Fibroblast of skin of left biceps (primary cell): ENCODE measurements at regions not wholly inside any gene's neighbourhood (a gene's known extent, or its start where the extent isn't known, plus 50 kb on each side); places are given as distances from the start of the nearest gene placed in this dataset.
"Not testable (repeated sequence)": the region's sequence is repeated elsewhere in the genome, so short reads cannot be mapped to it uniquely, and the experiment has no call there.

ENCODE experiments used
- DNase-seq, 2 experiments: peaks; one replicate each; pipeline ENCODE4 v3.0.0-alpha.2; 2013; ENCODE audit warnings: low read depth in 2 of 2

DNA sequence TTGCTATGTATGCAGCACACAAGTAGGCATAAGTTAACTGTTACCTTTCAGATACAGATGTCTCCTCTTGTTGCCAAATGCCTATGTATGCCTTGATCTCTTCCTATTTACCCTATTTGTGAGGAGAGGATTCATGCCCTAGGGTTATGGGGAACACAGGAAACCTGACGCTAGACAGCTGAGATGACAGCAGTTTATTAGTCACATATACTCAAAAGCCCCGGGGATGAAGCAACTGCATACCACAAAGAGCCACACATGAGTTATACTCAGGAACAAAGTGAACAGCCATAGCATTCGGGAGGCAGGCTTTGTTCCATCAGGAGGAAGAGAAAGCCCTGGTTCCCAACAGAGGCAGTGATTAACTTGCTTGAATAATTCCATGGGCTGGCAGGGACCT is 1011.7 kb upstream of the PCDH7 start:
- DNase-seq = no peak

GRCh38 chr4:29710519-29710918 is 1009.6 kb upstream of the PCDH7 start:
- DNase-seq = no peak

GRCh38 chr4:29711226-29711625 is 1008.9 kb upstream of the PCDH7 start:
- DNase-seq = peak in 1 of 2 experiments; percentile 9

DNA sequence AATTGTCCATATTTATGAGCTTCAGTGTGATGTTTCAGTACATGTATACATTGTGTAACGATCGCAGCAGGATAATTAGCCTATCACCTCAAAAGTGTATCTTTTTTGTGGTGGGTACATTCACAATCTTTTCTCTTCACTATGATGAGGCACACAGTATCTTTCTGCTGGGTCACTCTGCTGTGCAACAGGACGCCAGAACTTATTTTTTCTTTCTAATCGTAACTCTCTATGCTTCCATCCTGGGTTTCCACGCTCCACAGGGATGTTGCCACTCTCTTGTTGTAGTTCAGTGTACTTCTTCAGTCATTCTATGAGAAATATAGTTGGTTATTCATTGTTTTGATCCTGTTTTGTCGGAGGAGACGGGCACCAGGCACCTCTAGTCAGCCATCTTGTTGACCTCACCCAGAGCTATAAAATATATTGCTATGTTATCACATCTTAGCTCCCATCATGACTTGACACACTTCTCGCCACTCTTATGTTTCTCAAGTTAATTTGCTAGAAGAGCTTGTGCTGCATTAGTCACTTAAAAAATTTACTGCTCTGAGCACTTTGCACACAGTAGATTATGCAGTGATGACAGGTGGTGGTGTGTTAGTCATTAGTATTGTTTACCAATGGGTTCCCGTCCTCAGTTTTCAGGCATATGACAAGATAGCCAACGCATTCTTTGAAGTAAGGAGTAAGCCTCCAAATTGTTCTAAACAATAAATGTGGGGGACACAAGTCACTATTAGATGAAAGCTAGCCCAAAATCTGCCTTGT is 1002.7 kb upstream of the PCDH7 start:
- no peak for DNase-seq

DNA sequence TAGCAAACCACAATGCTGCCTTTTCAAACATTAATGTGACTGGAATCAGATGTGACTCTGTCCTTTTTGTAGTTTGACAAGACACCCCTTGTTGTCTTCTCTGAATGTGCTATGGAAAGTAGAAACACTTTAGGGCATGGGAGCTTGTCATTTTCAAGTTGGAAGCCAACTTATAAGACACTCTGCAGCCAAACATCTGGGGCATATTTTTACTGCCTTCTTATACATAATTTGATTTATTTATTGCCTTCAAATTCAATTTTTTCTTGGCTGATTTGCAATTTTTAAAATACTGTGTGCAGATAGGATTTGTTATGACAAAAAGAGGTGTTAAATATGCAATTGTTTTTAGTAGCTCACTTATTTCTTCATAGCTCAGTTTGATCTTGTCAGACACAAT is 1002.0 kb upstream of the PCDH7 start:
- no peak for DNase-seq

GRCh38 chr4:29722253-29722652 is 997.9 kb upstream of the PCDH7 start:
- DNase-seq = no peak

DNA sequence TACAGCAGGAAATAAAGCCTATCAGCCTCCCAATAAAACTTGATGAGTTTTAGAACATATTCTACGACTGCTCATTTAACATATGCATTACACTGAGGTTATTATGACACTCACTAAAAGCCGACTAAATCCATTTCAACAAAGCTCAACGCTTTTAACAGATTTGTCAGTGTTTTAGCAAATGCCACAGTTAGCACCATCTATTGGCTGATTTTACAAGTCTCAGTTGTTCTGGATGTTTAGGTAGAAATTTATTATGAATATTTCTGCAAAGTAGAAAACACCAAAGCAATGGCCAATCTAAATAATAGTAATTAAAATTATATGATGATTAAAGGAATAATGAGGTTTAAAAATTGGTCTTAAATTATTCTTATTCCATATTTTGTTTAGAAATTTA is 993.2 kb upstream of the PCDH7 start:
- no peak for DNase-seq

DNA sequence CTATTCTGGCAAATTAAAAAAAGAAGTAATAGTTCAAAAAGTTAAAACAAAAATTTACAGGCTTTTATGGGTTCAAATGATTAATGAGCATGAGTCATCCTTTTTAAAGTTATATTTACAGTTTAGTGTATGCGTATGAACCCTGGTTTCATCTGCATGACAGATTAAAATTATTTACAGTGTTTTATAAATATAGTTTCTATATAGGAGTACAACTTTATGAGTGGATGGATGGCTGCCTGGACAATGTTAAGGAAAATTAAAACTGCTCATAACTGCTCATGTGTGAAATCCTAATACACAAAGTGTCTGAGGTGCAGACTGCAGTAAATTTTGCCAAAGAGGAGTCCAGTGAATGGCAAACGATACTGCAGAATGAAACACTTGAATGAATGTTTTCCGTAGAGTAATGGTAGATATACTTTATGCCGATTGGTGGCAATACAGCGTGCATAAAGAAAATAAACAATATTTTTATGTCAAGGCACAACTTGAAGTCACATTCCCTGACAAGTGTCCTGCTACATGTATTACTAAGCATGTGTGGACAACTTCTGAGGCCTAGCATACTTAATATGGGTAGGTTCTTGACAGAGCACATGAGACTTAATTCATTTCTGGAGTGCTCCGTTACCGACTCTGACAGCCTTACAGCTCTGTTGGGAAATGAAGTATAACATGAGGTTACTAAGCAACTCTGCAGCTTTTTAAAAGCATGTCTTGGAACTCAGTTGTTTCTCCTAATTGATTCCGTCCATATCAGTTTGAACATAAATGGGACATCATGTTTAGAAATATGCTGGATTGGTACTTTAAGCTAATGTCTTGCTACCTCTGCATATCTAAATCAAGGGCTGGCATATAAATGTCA is 985.6 kb upstream of the PCDH7 start:
- no peak for DNase-seq

DNA sequence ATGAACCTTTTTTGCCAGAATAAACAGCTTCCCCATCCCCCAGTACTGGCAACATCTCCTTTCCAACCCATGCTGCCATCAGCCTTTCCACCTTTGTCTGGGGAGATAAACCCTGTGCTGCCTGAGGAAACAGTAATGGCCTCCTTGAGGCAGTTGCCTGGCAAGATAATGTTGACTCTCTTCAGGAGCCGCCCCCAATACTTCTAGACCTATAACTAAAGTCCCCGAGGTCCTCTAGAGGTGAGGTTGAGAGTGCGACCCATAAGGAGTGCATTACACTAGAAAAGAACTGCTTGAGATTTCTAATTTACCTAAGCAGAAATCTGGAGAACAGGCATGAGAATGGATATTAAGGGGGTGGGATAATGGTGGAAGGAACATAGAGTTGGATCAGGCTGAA is 963.2 kb upstream of the PCDH7 start:
- DNase-seq = no peak

- DNase-seq = no peak
Measured at GRCh38 chr4:29762151-29762550, 958.0 kb upstream of the PCDH7 start.

- DNase-seq = no peak
Measured at GRCh38 chr4:29770627-29771026, 949.5 kb upstream of the PCDH7 start.

DNA sequence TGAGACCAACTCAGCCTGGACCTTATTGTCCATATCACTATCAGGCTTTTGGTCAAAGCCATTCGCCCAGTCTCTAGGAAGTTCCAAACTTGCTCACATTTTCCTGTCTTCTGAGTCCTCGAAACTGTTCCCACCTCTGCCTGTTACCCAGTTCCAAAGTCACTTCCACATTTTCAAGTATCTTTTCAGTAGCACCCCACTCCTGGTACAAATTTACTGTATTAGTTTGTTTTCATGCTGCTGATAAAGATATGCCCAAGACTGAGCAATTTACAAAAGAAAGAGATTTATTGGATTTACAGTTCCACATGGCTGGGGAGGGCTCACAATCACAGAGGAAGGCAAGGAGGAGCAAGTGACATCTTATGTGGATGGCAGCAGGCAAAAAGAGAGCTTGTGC is 932.0 kb upstream of the PCDH7 start:
- not testable (repeated sequence) for DNase-seq

GRCh38 chr4:29805245-29805644 is 914.9 kb upstream of the PCDH7 start:
- no peak for DNase-seq

GRCh38 chr4:29805916-29806480 is 914.2 kb upstream of the PCDH7 start:
- DNase-seq = no peak

GRCh38 chr4:29817961-29818360 is 902.2 kb upstream of the PCDH7 start:
- no peak for DNase-seq

GRCh38 chr4:29829067-29829466 is 891.1 kb upstream of the PCDH7 start:
- no peak for DNase-seq

- DNase-seq = no peak
Measured at GRCh38 chr4:29852537-29852936, 867.6 kb upstream of the PCDH7 start.

DNA sequence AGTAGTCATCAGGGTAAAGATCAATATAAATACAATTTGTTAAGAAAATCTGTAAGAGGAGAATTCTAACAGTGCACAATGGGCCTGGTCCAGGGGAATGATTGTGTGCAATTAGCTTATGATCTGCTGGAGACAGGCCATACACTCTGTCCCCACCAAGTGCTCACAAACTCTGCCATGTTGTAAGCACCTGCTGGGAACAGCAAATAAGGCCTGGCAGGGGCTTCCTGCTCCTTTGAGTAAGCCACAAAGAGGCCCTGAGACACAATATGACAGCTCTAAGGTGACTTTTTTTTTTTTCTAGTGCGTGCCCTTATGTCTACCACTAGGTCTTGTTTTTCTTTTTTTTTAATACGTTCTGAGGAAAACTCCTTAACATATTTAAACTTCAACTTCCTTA is 866.3 kb upstream of the PCDH7 start:
- no peak for DNase-seq

- DNase-seq = no peak
Measured at GRCh38 chr4:29861307-29861706, 858.9 kb upstream of the PCDH7 start.

DNA sequence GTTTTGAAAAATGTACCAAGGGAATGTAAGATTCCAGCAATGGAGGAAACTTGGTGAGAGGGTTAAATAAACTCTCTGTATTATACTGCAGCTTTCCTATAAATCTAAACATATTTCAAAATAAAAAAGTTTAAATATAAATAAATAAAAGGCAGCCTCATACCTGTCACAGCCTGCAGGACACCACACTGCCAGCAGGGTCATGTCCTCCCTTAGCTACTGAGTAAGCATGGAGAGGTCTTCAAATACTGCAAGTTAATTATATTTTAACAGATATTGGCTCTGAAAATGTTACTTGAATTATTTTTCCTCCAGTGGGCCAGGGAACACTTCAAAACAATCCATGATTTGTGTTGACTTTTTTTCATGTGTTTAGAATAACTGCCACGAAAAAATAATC is 852.8 kb upstream of the PCDH7 start:
- no peak for DNase-seq

DNA sequence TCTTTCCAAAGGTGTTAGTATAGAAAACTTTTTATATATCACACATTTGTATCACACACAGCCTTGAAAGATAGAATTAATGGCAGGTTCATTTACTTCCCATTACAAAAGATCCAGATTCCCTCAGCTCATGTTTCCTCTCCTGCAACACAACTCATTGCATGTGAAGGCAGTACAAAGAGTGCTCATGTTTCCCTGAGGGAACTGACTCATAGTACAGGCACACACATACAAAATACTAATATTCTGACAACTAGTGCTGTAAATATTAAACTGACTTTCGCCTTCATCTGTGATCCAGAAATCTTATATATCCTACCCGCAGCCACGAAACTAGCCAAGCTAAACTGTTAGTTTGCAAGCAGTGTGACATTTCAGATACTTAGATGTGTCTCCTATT is 819.8 kb upstream of the PCDH7 start:
- DNase-seq = no peak

DNA sequence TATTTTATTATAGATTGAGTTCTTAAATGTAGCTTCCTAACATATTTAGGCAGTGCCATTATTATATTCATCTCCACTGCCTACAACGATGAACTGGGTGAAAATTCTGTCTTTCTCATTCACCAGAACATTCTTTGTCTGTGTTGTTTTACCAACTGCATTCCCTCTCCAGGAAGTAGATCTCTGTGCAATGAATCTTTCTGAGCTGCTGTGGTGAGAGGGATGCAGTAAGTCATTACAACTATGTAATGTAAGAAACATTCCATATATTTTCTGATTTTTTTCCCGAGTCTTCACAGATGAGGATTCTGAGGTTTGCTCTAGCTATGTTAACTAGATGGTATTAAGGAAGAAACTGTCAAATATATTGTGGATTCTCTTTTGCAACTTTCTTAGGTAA is 811.9 kb upstream of the PCDH7 start:
- no peak for DNase-seq

DNA sequence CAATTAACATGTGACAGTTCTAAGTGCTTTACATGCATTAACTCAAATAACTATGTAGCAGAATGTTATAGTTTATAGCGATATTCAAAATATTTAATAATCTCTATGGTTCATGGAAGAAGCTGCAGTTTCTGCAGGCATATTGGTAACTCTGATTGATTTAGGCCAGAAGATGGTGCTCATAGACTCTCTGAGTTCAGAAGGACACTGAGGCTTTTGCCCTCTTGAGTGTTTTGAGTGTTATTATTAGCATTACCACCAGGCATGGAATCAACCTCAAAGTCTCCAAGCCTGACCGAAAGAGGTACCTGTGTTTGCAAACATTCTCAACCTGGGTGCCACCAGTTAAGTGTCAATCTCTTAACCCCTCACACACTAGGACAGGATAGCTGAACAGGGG is 792.3 kb upstream of the PCDH7 start:
- DNase-seq = no peak
